SJCRH30 (cell line): ENCODE measurements at regions not wholly inside any gene's neighbourhood (a gene's known extent, or its start where the extent isn't known, plus 50 kb on each side); places are given as distances from the start of the nearest gene placed in this dataset.

ENCODE experiments used
- DNase-seq, 2 experiments: peaks; one replicate each; pipeline ENCODE4 v3.0.0-alpha.2; 2015 to 2020
- H3K27ac ChIP-seq: fragments of 250-450 bp; sonication (Bioruptor Pico); 2 replicates; pipeline ENCODE4 v1.5.1; 2020; ENCODE audit warnings: mild to moderate bottlenecking, moderate library complexity
- H3K27me3 ChIP-seq: fragments of 250-450 bp; sonication (Bioruptor Pico); 2 replicates; pipeline ENCODE4 v1.5.1; 2020; ENCODE audit warnings: mild to moderate bottlenecking, moderate library complexity
- H3K36me3 ChIP-seq: fragments of 250-450 bp; sonication (Bioruptor Pico); 2 replicates; pipeline ENCODE4 v1.5.1; 2020; ENCODE audit warnings: mild to moderate bottlenecking, moderate library complexity
- H3K4me1 ChIP-seq: fragments of 250-450 bp; sonication (Bioruptor Pico); 2 replicates; pipeline ENCODE4 v1.5.1; 2020; ENCODE audit warnings: mild to moderate bottlenecking, moderate library complexity
- H3K4me3 ChIP-seq: fragments of 250-450 bp; sonication (Bioruptor Pico); 2 replicates; pipeline ENCODE4 v1.5.1; 2020; ENCODE audit warnings: mild to moderate bottlenecking, moderate library complexity
- H3K9me3 ChIP-seq: fragments of 250-450 bp; sonication (Bioruptor Pico); replicated peaks from 2 replicates; pipeline ENCODE4 v1.5.1; 2020; ENCODE audit warnings: mild to moderate bottlenecking, moderate library complexity

DNA sequence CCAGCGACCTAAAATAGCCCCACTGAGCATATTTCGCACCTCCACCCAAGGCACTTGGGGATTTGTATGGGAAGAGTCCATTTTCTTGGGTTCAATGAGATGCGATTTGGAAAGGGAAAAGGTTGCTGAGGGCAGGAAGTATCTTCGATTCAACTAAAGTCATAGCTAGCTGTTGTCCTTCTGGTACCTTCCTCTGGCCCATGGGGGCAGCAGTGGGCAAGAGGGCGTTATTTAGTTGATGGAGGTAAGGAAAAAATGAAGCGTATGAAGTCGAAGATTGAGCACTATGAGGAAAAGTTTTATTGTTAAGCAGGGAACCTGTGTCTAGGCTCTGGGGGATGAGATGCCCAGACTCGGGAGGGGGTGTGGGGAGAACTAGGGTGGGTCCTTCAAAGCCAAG lies 135.4 kb downstream of the EVX1 start:
- Histone ChIP-seq H3K4me1 (no peaks in the 10 kb centered on the region), H3K27me3 (no peaks in the 10 kb centered on the region), H3K9me3 (no peaks in the 10 kb centered on the region), H3K4me3 (no peak overlapping the region), H3K36me3 (no peaks in the 10 kb centered on the region), H3K27ac (no peak overlapping the region)
- no peak for DNase-seq

GRCh38 chr7:27382307-27382706 lies 139.7 kb downstream of the EVX1 start:
- H3K9me3 ChIP-seq = no peaks in the 10 kb centered on the region
- H3K27ac ChIP-seq = no peak overlapping the region
- no peaks in the 10 kb centered on the region for H3K4me1 ChIP-seq
- H3K4me3 ChIP-seq = no peak overlapping the region
- no peaks in the 10 kb centered on the region; the same call in 1 of the 2 replicates for H3K27me3 ChIP-seq
- no peaks in the 10 kb centered on the region for H3K36me3 ChIP-seq
- DNase-seq = no peak

DNA sequence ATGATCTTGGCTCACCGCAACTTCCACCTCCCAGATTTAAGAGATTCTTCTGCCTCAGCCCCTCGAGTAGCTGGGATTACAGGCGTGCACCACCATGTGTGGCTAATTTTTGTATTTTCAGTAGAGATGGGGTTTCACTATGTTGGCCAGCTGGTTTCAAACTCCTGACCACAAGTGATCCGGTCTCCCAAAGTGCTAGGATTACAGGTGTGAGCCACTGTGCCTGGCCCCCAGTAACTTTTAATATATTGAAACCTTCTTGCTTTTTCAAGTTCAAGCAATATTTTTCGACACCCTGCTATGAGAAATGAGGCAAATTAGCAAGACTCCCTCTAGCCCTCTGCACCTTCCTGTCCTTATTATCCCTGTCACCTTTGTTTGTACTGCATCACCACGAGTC lies 144.0 kb downstream of the EVX1 start:
- Histone ChIP-seq H3K9me3 (no peaks in the 10 kb centered on the region), H3K36me3 (no peaks in the 10 kb centered on the region), H3K27me3 (no peaks in the 10 kb centered on the region; the same call in 1 of the 2 replicates), H3K4me1 (no peaks in the 10 kb centered on the region), H3K4me3 (no peak overlapping the region), H3K27ac (no peak overlapping the region)
- DNase-seq = no peak

- no peak for DNase-seq
- no peak overlapping the region for H3K4me3 ChIP-seq
- no peaks in the 10 kb centered on the region for H3K36me3 ChIP-seq
- no peaks in the 10 kb centered on the region for H3K4me1 ChIP-seq
- no peak overlapping the region for H3K27ac ChIP-seq
- no peaks in the 10 kb centered on the region; the same call in 1 of the 2 replicates for H3K27me3 ChIP-seq
- H3K9me3 ChIP-seq = no peaks in the 10 kb centered on the region
Measured at GRCh38 chr7:27387864-27388263, 145.3 kb downstream of the EVX1 start.

GRCh38 chr7:27388561-27388960 lies 146.0 kb downstream of the EVX1 start:
- H3K27ac ChIP-seq = no peak overlapping the region
- no peaks in the 10 kb centered on the region for H3K4me1 ChIP-seq
- H3K27me3 ChIP-seq = no peaks in the 10 kb centered on the region; the same call in 1 of the 2 replicates
- H3K36me3 ChIP-seq = no peaks in the 10 kb centered on the region
- no peak overlapping the region for H3K4me3 ChIP-seq
- DNase-seq = no peak
- no peaks in the 10 kb centered on the region for H3K9me3 ChIP-seq

DNA sequence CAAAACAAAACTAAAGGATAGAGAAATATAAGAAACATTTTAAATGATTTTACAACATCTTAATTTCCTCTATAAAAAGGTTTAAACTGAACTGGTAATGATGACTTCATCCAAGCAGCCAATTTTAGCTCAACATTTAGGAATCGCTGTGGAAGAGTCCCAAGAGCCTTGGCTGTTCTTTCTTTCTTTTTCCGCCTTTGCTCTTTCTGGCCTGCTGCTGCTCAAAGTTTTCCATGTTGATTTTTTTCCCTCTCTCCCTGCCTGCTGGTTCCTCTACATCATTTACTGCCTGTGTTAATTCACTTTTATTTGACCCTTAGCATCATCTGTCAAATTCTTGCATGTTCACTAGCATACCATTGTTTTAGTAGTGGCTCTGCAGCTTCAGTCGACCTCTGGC lies 146.9 kb downstream of the EVX1 start:
- H3K27ac ChIP-seq = no peak overlapping the region
- H3K9me3 ChIP-seq = no peaks in the 10 kb centered on the region
- H3K4me3 ChIP-seq = no peak overlapping the region
- no peaks in the 10 kb centered on the region; the same call in 1 of the 2 replicates for H3K27me3 ChIP-seq
- no peak for DNase-seq
- H3K36me3 ChIP-seq = no peaks in the 10 kb centered on the region
- H3K4me1 ChIP-seq = no peaks in the 10 kb centered on the region

GRCh38 chr7:27392477-27392876 lies 149.9 kb downstream of the EVX1 start:
- Histone ChIP-seq H3K9me3 (no peaks in the 10 kb centered on the region), H3K27me3 (no peaks in the 10 kb centered on the region), H3K4me1 (no peaks in the 10 kb centered on the region), H3K27ac (no peak overlapping the region), H3K36me3 (no peaks in the 10 kb centered on the region), H3K4me3 (no peak overlapping the region)
- no peak for DNase-seq

GRCh38 chr7:27394871-27395270 lies 152.3 kb downstream of the EVX1 start:
- H3K27ac ChIP-seq = no peak overlapping the region
- no peaks in the 10 kb centered on the region for H3K9me3 ChIP-seq
- H3K27me3 ChIP-seq = no peaks in the 10 kb centered on the region
- H3K4me3 ChIP-seq = no peak overlapping the region
- H3K4me1 ChIP-seq = no peaks in the 10 kb centered on the region
- DNase-seq = no peak
- H3K36me3 ChIP-seq = no peaks in the 10 kb centered on the region

DNA sequence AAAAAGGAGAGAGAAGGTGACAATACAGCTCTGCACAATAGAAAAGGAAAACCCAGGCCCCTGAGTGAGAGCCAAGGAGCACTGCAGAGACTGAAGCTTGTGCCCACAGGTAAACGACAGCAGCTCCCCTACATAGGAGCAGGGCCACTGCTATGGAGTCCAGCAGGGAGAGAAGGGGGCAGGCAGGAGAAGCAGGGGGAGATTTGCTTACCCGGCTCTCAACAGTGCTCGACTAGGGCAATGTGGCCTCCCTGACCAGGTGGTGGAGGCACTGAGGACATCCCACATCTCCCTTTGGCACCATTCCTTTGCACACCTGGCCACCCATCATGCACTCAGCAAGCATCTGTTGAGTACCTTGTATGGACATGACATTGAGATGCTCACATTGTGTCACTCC lies 153.0 kb downstream of the EVX1 start:
- Histone ChIP-seq H3K9me3 (no peaks in the 10 kb centered on the region), H3K4me1 (no peaks in the 10 kb centered on the region), H3K27ac (no peak overlapping the region), H3K4me3 (no peak overlapping the region), H3K27me3 (no peaks in the 10 kb centered on the region), H3K36me3 (no peaks in the 10 kb centered on the region)
- no peak for DNase-seq

DNA sequence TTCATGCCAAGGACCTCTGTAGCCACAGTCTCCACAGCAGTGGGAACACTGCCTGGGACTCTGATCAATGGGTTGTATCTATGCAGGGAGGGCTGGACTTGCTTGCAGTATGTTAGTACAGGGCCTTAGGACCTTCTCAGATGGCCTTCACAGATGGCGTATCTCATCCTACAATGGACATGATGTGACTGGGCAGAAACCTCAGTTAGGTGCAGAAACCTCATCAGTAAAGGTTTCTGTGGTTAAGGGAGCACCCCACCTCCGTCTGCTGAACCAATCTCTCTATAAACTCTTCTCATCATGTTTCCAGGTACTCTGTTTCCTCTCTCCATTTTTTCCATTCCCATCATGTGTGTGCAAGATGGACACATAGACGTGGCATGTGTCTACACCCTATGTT lies 154.9 kb downstream of the EVX1 start:
- no peaks in the 10 kb centered on the region for H3K4me1 ChIP-seq
- no peaks in the 10 kb centered on the region for H3K36me3 ChIP-seq
- H3K27me3 ChIP-seq = no peaks in the 10 kb centered on the region
- H3K9me3 ChIP-seq = no peaks in the 10 kb centered on the region
- no peak overlapping the region for H3K27ac ChIP-seq
- no peak for DNase-seq
- H3K4me3 ChIP-seq = no peak overlapping the region

DNA sequence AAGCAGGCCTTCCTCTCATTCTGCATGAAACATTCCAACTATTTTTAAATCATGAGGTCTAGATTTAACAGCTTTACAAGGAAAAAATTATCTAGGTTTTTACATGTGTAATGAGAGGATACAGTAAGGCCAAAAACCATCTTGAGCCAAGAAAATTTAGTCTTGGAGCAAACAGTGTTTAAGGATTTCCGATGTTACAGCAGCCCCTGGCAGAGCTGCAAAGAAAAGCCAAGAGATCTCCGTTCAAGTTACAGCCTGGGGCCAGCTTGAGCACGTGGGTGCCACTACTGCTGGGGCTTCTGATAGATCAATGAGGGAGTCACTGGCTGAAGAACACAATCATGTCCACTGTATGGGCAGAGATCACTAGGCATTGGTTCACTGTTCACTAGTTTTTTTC lies 156.2 kb downstream of the EVX1 start:
- H3K4me3 ChIP-seq = no peak overlapping the region
- no peaks in the 10 kb centered on the region for H3K36me3 ChIP-seq
- no peaks in the 10 kb centered on the region for H3K9me3 ChIP-seq
- no peak for DNase-seq
- H3K27ac ChIP-seq = no peak overlapping the region
- H3K27me3 ChIP-seq = no peaks in the 10 kb centered on the region
- no peaks in the 10 kb centered on the region for H3K4me1 ChIP-seq

- Histone ChIP-seq H3K27ac (no peak overlapping the region), H3K36me3 (no peaks in the 10 kb centered on the region), H3K27me3 (no peaks in the 10 kb centered on the region), H3K4me3 (no peak overlapping the region), H3K9me3 (no peaks in the 10 kb centered on the region), H3K4me1 (no peaks in the 10 kb centered on the region)
- DNase-seq = no peak
Measured at GRCh38 chr7:27399791-27400567, 157.4 kb downstream of the EVX1 start.

GRCh38 chr7:27405780-27406179 lies 163.2 kb downstream of the EVX1 start:
- no peak overlapping the region for H3K4me3 ChIP-seq
- DNase-seq = no peak

DNA sequence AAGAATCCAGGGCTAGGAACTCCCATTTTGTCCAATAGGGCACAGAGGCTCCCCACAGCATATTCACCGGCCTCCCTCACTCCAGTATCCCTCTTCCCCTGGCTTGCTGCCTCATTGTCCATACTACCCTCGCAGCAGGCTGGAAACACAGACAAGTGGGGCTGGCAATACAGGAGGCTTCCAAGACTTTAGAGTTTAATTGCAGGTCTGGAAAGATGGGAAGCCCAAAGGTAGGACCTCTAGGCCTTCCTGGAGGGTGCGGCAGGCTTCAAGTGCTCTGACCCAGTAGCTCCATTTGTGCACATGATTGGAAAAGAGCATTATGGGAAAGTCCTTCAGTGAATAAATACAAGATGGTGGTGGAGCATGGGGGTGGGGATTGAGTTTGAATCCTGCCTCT lies 166.7 kb downstream of the EVX1 start:
- Histone ChIP-seq H3K27ac (no peak overlapping the region), H3K36me3 (no peaks in the 10 kb centered on the region), H3K4me3 (no peak overlapping the region), H3K27me3 (no peaks in the 10 kb centered on the region; the same call in 1 of the 2 replicates), H3K4me1 (no peaks in the 10 kb centered on the region), H3K9me3 (no peaks in the 10 kb centered on the region)
- DNase-seq = no peak

More at GRCh38 chr7:27405780-27406179, 163.2 kb downstream of the EVX1 start:
- Histone ChIP-seq H3K36me3 (no peaks in the 10 kb centered on the region), H3K9me3 (no peaks in the 10 kb centered on the region), H3K27ac (no peak overlapping the region), H3K4me1 (no peaks in the 10 kb centered on the region), H3K27me3 (no peaks in the 10 kb centered on the region)

DNA sequence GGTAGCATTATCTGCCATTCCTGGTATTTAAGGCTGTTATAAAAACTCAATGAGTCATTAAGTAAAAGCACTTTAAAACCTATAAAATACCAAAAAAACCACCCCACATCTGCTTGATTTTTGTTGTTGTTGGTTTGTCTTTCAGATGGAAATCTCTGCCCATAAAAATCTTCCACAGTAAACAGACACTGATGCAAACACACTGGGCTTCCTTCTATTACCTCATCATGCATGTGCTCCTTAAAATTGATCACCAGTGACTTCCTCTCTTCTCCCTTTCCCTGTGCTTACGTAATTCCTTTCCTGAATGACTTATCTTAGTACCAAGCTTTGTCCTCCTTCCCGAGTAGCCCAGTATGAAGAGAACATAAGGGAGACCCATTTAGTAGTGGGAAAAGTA lies 167.2 kb downstream of the EVX1 start:
- H3K4me1 ChIP-seq = no peaks in the 10 kb centered on the region
- DNase-seq = no peak
- no peak overlapping the region for H3K27ac ChIP-seq
- no peaks in the 10 kb centered on the region; the same call in 1 of the 2 replicates for H3K27me3 ChIP-seq
- H3K36me3 ChIP-seq = no peaks in the 10 kb centered on the region
- H3K4me3 ChIP-seq = no peak overlapping the region
- H3K9me3 ChIP-seq = no peaks in the 10 kb centered on the region
